IPS-15b (cell line): ENCODE measurements at regions not wholly inside any gene's neighbourhood (a gene's known extent, or its start where the extent isn't known, plus 50 kb on each side); places are given as distances from the start of the nearest gene placed in this dataset.

Source experiments
- H3K27me3 ChIP-seq: one replicate; pipeline ENCODE4 v1.6.1; 2013; ENCODE audit warnings: low read length; ENCODE audit not compliant: control insufficient read depth, insufficient read depth
- H3K36me3 ChIP-seq: one replicate; pipeline ENCODE4 v1.6.1; 2013; ENCODE audit warnings: low read length; ENCODE audit not compliant: control insufficient read depth, insufficient read depth
- H3K4me1 ChIP-seq: one replicate; pipeline ENCODE4 v1.6.1; 2013; ENCODE audit warnings: mild to moderate bottlenecking, low read length; ENCODE audit not compliant: control insufficient read depth, insufficient read depth
- H3K4me3 ChIP-seq: one replicate; pipeline ENCODE4 v1.5.1; 2013; ENCODE audit warnings: low read depth, low read length
- H3K9ac ChIP-seq: one replicate; pipeline ENCODE4 v1.6.1; 2013; ENCODE audit warnings: low read depth, mild to moderate bottlenecking, low read length
- H3K9me3 ChIP-seq: one replicate; pipeline ENCODE4 v1.6.1; 2013; ENCODE audit warnings: mild to moderate bottlenecking, low read length; ENCODE audit not compliant: control insufficient read depth, insufficient read depth

DNA sequence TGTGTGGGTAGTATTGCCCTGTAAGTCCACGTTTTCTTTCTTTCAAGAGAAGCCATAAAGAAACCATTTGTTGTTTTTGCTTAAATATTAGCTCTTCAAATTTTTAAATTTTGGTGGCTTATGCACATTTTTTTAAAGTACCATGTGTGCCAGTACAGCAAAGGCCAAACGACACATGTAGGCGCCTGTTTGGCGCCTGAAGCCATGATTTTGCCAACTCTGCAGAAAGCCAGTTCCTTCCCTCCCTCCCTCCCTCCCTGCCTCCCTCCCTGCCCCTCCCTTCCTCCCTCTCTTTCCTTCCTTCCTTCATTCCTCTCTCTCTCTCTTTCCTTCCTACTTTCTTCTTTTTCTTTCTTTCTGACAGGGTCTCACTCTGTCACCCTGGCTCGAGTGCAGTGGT, 65.9 kb upstream of the LIMCH1 start:
- Histone ChIP-seq H3K27me3 (no peaks in the 10 kb centered on the region), H3K4me1 (no peaks in the 10 kb centered on the region), H3K9ac (no peak overlapping the region), H3K4me3 (no peak overlapping the region), H3K9me3 (no peaks in the 10 kb centered on the region), H3K36me3 (no peaks in the 10 kb centered on the region)

DNA sequence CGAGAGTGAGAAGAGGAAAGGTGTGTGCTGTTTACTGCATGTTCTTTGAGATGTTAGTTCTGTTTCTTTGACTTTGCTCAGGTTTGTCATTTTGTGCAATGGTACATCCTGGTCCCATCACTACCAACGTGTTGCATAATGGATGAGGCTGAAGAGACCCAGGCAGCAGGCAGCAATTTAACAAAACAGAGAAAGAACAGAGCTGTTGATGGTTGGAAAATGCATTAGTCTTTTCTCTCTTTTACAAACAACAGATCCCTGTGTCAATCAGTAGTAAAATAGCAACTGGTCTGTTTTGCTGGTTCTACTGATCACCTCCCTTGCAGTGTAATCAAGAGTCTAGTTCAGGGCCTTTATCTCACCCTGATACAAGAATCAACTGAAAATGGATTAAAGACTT, 64.8 kb upstream of the LIMCH1 start:
- no peaks in the 10 kb centered on the region for H3K27me3 ChIP-seq
- no peak overlapping the region for H3K4me3 ChIP-seq
- no peaks in the 10 kb centered on the region for H3K36me3 ChIP-seq
- H3K9me3 ChIP-seq, result no peaks in the 10 kb centered on the region
- H3K9ac ChIP-seq, result no peak overlapping the region
- H3K4me1 ChIP-seq, result peaks cover 4% of the 10 kb centered on the region

DNA sequence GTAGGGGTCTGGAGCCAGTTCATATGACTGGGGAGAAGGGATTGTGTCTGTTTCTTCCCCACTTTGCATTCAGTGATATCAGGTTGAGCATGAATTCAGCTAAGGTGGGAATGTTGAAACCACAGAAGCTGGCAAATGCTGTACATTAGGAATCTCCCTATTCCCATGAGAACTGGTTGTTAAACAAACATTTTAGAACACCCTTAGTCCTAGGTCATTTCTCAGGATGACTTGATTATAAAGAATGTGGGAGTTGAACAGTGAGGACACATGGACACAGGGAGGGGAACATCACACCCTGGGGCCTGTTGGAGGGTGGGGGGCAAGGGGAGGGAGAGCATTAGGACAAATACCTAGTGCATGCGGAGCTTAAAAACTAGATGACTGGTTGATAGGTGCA, 62.6 kb upstream of the LIMCH1 start:
- H3K9ac ChIP-seq, result no peak overlapping the region
- H3K4me1 ChIP-seq, result peaks cover 4% of the 10 kb centered on the region
- no peaks in the 10 kb centered on the region for H3K36me3 ChIP-seq
- no peak overlapping the region for H3K4me3 ChIP-seq
- no peaks in the 10 kb centered on the region for H3K9me3 ChIP-seq
- H3K27me3 ChIP-seq, result no peaks in the 10 kb centered on the region

DNA sequence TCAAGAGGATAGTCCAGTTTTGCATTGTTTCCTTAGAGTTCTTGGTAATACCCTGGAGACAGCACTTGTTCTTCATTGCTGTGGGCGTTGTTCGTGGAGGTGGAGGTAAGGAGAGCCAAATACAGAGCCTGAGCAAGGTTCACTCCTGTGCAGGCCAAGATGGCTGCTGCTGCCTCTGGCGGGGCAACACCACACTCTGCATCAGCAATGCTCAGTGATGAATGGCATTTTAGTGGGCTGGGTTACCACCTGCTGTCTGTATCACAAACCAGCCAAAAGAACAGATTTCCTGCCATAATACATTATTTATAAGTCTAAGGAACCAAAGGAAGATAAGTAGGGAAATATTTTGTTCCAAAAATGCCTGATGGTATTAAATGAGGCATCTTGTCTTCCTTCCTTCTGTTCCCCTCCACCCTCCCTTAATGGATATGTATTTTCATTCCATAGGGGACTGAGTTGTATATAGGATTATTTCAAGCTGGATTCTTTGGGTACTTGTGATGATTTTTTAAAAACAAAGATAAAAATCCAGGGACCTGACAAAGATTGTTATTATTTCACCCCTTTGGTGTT, 61.6 kb upstream of the LIMCH1 start:
- peaks cover 4% of the 10 kb centered on the region for H3K4me1 ChIP-seq
- no peak overlapping the region for H3K4me3 ChIP-seq
- H3K9me3 ChIP-seq, result no peaks in the 10 kb centered on the region
- no peaks in the 10 kb centered on the region for H3K36me3 ChIP-seq
- no peak overlapping the region for H3K9ac ChIP-seq
- H3K27me3 ChIP-seq, result no peaks in the 10 kb centered on the region

DNA sequence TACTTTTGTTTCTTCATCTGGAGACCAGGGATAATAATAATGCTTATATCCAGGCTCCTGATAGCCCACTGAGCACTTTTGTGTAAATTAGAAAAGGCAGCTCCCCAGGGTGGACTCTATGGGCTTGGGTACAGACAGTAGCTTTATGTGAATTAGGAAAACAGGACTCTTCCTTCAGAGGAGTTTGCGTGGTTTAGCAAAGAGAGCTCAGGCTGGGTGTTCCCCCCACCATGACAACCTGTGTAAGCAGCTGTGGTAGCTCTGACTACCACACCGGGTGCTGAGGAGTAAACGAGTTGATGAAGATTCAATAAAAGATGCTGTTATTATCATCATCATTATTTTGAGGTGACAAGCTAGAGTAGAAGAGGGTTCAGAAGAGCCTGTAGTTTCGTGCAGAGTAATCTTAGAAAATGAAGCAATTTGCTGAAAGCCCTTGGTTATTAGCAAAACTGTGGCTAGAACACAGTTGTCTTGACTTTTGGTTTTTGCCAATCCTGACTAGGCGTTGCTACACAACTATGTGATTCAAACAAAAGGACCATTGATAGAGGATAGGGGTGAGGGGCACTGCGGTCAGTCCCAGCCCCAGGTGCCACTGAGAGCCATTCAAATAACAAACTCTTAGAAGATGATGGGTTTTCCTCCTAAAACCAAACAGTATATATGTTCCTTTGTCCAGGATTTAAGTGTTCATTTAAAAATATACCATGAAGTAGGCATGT, 60.6 kb upstream of the LIMCH1 start:
- no peaks in the 10 kb centered on the region for H3K9me3 ChIP-seq
- no peak overlapping the region for H3K9ac ChIP-seq
- peaks cover 4% of the 10 kb centered on the region for H3K4me1 ChIP-seq
- H3K4me3 ChIP-seq, result no peak overlapping the region
- H3K27me3 ChIP-seq, result no peaks in the 10 kb centered on the region
- H3K36me3 ChIP-seq, result no peaks in the 10 kb centered on the region

DNA sequence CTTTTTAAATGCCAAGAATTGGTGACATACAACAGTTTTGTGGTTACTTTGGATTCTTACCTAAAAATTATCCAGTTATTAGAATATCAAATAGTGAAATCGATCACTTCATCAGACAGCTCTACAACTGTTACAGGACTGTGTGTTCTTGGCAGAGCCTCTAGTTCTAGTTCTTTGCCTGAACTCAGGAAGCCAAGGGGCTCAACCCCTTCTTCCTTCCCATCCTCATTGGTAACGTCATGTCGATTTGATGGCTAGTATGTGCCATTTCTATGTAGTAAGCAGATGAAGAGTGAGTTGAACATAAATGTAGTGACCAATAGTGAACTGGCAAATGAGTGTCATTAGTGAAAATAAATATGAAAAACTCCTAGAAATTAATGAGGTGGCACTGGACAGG, 59.4 kb upstream of the LIMCH1 start:
- Histone ChIP-seq H3K4me3 (no peak overlapping the region), H3K27me3 (no peaks in the 10 kb centered on the region), H3K9ac (no peak overlapping the region), H3K9me3 (no peaks in the 10 kb centered on the region), H3K36me3 (no peaks in the 10 kb centered on the region), H3K4me1 (peaks cover 4% of the 10 kb centered on the region)

DNA sequence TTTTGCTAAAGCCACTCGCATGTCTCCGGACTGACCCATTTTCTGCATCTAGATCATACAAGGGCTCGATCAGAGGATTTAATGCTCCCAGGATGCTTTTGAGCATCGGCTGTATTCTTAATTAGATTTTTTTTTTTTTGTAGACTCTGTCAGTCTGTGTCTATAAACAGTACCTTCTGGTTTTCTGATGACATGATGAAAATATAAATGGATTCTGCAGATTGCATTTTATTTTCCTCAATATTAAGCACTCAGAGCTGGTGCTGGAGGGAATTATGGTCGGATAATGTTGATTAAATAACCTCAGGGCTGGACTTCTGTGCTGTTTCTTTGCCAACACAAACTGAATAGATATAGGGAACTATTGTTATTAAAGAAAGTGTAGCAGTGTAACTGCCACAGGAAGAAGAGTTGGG, 57.1 kb upstream of the LIMCH1 start:
- Histone ChIP-seq H3K9me3 (no peaks in the 10 kb centered on the region), H3K36me3 (no peaks in the 10 kb centered on the region), H3K9ac (no peak overlapping the region), H3K27me3 (no peaks in the 10 kb centered on the region), H3K4me3 (no peak overlapping the region), H3K4me1 (peaks cover 4% of the 10 kb centered on the region)

DNA sequence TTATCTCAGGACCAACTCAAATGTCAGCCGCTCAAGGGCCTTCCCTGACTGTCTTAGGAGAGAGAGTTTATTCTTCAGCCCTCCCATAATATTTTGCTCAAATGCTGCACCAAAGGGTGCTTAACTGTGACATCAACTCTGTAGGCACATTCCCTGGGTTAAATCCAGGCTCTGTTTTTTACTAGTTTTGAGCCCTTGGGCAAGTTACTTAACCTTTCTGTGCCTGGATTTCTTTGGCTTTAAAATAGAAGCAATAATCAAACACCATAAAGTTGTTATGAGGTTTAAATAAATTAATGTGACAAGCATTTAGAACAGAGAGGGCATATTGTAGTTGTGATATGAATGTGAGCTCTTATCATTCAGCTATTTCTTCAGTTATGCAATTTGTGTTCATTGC, 54.2 kb upstream of the LIMCH1 start:
- no peaks in the 10 kb centered on the region for H3K9me3 ChIP-seq
- H3K36me3 ChIP-seq, result no peaks in the 10 kb centered on the region
- H3K4me3 ChIP-seq, result no peak overlapping the region
- no peaks in the 10 kb centered on the region for H3K27me3 ChIP-seq
- H3K4me1 ChIP-seq, result no peaks in the 10 kb centered on the region
- H3K9ac ChIP-seq, result no peak overlapping the region

DNA sequence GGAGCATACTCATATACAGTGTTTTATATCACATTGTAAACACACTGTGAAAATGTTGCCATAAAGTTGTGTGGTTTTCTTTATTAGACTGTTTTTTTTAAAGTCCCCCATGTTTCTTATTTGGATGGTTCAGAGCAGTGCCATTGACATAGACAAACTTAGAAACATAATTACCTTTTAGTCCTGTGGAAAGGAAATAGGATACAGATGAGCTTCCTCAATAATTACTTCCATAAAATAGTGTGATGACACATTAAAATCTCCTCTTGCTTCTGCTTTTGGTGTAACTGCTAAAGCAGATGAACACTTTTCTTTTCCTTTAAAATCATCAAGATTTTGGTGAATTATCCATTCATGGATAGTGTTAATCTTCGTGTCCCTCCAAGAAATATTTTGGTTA, 52.9 kb upstream of the LIMCH1 start:
- Histone ChIP-seq H3K4me3 (no peak overlapping the region), H3K36me3 (no peaks in the 10 kb centered on the region), H3K4me1 (no peaks in the 10 kb centered on the region)

DNA sequence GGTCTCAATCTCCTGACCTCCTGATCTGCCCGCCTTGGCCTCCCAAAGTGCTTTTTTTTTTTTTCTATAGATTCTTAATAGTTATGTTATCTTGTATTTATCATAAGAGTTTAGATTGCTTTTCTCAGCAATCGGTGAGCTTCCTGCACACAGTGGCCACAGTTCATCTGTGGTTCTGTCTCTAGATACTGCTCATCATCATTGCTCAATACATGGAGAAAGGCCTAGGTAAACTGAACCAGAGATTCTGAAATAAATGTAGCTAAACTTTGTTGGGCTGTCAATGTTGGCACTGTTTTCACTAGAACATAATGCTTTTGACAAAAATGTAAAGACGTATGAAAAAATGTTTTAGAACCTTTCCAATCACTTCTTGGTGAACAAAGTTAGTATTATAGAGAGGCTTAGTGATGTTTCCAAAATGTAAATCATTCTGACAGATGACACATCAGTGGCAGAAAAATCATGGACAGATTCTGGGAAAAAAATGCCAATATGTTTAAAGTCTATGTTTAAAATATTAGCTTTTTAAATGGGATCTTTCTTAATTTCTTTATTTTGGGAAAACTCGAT, 50.0 kb upstream of the LIMCH1 start:
- no peak overlapping the region for H3K4me3 ChIP-seq
- no peaks in the 10 kb centered on the region for H3K27me3 ChIP-seq
- H3K36me3 ChIP-seq, result no peaks in the 10 kb centered on the region
- no peak overlapping the region for H3K9ac ChIP-seq
- no peaks in the 10 kb centered on the region for H3K9me3 ChIP-seq
- no peaks in the 10 kb centered on the region for H3K4me1 ChIP-seq

More for the DNA sequence above, 52.9 kb upstream of the LIMCH1 start:
- H3K9ac ChIP-seq, result no peak overlapping the region
- no peaks in the 10 kb centered on the region for H3K9me3 ChIP-seq
- H3K27me3 ChIP-seq, result no peaks in the 10 kb centered on the region
